ENCODE measurements at regions not wholly inside any gene's neighbourhood (a gene's known extent, or its start where the extent isn't known, plus 50 kb on each side); places are given as distances from the start of the nearest gene placed in this dataset.

DNA sequence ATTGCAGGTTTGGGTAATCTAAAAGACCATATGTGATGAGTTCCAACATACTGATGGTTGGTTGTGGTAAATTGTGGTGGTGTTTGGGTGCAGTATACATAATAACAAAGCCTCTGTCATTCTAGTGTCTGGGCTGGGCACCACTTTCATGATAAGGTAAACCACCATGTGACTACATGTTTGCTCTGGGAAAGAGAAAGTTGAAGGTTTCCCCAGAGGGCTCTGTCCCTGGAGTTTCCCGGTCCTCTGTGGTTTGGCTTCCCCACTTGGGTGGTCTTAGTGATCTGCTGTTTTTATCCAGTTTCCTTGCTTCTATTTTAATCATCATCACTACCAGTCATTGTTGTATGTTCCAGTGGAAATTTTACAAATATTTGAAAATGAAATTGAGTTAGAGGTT, 55.9 kb upstream of the TSPAN2 start:
- no peak for FAIRE-seq
- no peak for DNase-seq (ENCODE audit: insufficient read length, low spot score)

DNA sequence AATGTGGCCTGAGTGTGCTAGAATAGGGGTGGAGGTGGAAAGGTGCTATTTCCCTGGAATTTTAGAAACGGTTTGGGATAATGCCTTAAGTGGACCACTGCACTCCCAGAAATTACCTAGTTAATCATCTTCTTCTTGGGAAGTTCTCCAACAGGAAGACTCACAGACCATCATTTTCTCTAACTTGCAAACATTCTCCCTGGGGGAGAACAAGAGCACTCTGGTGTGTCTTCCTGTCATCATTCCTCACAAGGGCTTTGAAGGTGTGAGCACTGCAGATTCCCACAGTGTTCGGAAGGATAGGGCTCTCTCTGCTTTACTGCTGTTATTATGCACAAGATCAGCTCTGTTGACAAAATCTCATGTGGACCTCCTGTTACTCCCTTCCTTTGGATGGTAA, 54.9 kb upstream of the TSPAN2 start:
- no peak for DNase-seq (ENCODE audit: insufficient read length, low spot score)
- no peak for FAIRE-seq

DNA sequence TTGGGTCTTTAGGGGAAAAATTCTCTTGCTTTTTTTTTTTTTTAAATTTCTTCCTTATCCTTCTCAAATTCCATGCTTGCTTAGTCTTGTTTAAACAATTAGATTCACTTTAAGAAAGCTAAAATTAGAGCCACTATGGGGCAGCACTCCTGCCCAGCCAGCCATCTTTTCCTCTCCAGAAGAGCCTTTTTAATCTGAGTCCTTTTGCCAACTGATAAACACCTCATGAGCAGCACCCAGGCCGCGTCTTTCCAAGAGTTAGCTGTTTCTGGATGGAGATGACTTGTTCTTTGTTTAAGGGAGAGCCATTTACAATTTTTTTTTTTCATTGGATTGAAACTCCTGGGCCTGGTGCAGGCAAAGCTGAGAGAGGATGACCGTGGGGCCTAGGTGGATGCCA, 53.3 kb upstream of the TSPAN2 start:
- FAIRE-seq (no peak), DNase-seq (ENCODE audit: insufficient read length, low spot score) (no peak)

DNA sequence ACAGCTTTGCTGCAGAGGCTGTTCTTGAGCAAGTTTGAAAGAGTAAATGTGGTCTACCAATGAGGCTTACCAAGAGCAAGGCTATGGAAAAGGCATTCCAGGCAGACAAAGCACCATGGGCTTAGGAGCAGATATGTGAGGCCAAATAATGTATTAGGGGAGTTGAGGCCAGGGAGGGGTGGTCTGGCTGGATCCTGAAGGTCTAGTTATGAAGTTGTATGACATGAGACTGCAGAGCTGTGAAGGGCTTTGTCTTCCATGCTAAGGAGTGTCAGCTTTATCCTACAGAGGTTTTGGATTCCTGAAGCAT, 51.8 kb upstream of the TSPAN2 start:
- FAIRE-seq (no peak), DNase-seq (ENCODE audit: insufficient read length, low spot score) (no peak)

DNA sequence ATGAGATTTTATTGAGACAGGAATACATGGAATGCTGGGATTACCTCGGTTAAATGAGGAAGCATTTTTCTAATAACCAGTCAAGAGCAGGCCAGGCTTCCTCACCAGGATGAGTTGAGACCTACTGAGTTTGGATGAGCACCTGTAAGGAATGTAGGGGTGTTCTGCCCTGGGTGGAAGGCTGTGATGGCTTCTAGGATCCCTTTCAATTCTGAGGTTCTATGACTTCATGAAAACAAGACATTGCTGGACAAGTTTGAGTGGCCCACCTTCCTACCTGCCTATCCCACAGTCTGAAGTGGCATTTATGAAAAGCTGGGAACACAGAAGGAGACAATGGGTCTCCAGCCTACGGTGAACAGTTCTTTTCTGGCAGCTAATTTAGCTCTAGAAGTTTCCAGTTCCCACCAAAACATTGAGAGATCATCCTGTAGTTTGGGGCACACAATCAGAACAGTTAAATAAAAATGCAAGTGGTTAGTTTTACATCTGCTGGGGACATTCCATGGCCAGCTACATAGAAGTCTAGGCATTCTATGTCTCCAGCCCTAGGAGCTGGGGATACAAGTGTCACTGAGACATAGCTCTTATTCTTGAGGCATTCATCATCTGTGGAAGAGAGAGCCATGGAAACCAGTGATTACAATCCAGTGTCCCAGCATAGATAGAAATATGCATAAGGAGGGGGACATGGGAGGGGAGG, 51.3 kb upstream of the TSPAN2 start:
- FAIRE-seq = no peak
- DNase-seq (ENCODE audit: insufficient read length, low spot score) = no peak

DNA sequence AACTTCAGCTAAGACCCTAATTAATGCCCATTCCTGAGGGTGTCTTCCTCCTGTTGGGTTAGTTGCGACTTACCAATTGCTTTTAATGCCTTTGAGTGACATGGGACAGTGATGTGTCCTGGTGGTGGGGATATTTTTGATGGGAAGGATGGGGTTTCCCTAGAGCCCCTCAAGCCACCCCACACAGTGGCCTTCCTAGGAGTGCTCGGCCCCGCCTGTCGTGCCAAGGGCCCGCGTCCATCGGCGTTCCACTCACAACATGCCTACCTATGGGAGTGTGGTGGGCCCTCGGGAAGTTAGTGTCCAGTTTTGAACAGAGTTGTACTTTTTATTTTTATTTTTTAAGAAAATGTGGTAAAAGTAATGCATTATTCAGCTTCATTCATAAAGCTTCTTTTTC, 50.1 kb upstream of the TSPAN2 start:
- FAIRE-seq = no peak
- no peak for DNase-seq (ENCODE audit: insufficient read length, low spot score)
